Left kidney (tissue), 1 donor: ENCODE measurements at regions not wholly inside any gene's neighbourhood (a gene's known extent, or its start where the extent isn't known, plus 50 kb on each side); places are given as distances from the start of the nearest gene placed in this dataset.
"Not testable (repeated sequence)": the region's sequence is repeated elsewhere in the genome, so short reads cannot be mapped to it uniquely, and the experiment has no call there.

Experiments
- DNase-seq: peaks from one replicate; pipeline ENCODE4 v3.0.0-alpha.2; 2013

- DNase-seq, result not testable (repeated sequence)
Observed at GRCh38 chr7:138220321-138220720, 144.1 kb downstream of the AKR1D1 start.

- not testable (repeated sequence) for DNase-seq
Observed at GRCh38 chr7:138221388-138221787, 145.1 kb downstream of the AKR1D1 start.

GRCh38 chr7:138223402-138223879, 147.2 kb downstream of the AKR1D1 start:
- no peak for DNase-seq

GRCh38 chr7:138226001-138226476, 149.8 kb downstream of the AKR1D1 start:
- DNase-seq, result no peak

GRCh38 chr7:138226745-138227279, 150.6 kb downstream of the AKR1D1 start:
- DNase-seq, result no peak

GRCh38 chr7:138228119-138228518, 151.9 kb downstream of the AKR1D1 start:
- no peak for DNase-seq

GRCh38 chr7:138228769-138229168, 152.5 kb downstream of the AKR1D1 start:
- no peak for DNase-seq

- no peak for DNase-seq
Observed at GRCh38 chr7:138233189-138233588, 156.9 kb downstream of the AKR1D1 start.

- no peak for DNase-seq
Observed at GRCh38 chr7:138235207-138235606, 158.9 kb downstream of the AKR1D1 start.

GRCh38 chr7:138237995-138238394, 161.7 kb downstream of the AKR1D1 start:
- no peak for DNase-seq

- DNase-seq, result no peak
Observed at GRCh38 chr7:138238734-138239659, 162.7 kb downstream of the AKR1D1 start.

- DNase-seq, result no peak
Observed at GRCh38 chr7:138243430-138243829, 167.2 kb downstream of the AKR1D1 start.

GRCh38 chr7:138243836-138244235, 167.6 kb downstream of the AKR1D1 start:
- DNase-seq, result no peak

- DNase-seq, result no peak
Observed at GRCh38 chr7:138244606-138245005, 168.3 kb downstream of the AKR1D1 start.

GRCh38 chr7:138245216-138245615, 169.0 kb downstream of the AKR1D1 start:
- DNase-seq, result no peak

GRCh38 chr7:138245682-138246081, 169.4 kb downstream of the AKR1D1 start:
- DNase-seq, result no peak

- no peak for DNase-seq
Observed at GRCh38 chr7:138246428-138246827, 170.2 kb downstream of the AKR1D1 start.

GRCh38 chr7:138247081-138247480, 170.8 kb downstream of the AKR1D1 start:
- DNase-seq, result no peak

- no peak for DNase-seq
Observed at GRCh38 chr7:138247568-138248333, 171.5 kb downstream of the AKR1D1 start.

GRCh38 chr7:138248609-138249008, 172.3 kb downstream of the AKR1D1 start:
- DNase-seq, result no peak

- no peak for DNase-seq
Observed at GRCh38 chr7:138249975-138250374, 173.7 kb downstream of the AKR1D1 start.

- not testable (repeated sequence) for DNase-seq
Observed at GRCh38 chr7:138252666-138253065, 176.4 kb downstream of the AKR1D1 start.

- DNase-seq, result no peak
Observed at GRCh38 chr7:138254444-138254843, 178.2 kb downstream of the AKR1D1 start.
